ENCODE measurements at regions not wholly inside any gene's neighbourhood (a gene's known extent, or its start where the extent isn't known, plus 50 kb on each side); places are given as distances from the start of the nearest gene placed in this dataset.

DNA sequence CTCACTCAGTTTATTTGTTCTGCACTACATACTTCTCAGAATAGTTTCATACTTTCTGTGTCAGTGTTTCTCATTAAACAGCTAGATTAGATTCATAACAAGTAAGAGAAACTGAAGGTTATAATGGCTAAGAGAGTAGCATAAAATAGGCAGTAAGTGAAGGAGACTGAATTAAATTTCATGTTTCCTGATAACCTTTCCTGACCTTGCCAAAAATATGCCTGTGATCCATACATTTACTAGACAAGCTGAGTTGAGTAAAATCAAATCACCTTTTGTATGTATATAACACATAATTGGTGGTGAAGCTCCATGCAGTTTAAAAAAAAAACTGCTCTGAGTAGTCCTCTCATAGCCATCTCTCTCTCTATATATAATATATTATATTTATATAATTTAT is 545.3 kb upstream of the PCDH20 start:
- TF ChIP-seq, protein P1, sequence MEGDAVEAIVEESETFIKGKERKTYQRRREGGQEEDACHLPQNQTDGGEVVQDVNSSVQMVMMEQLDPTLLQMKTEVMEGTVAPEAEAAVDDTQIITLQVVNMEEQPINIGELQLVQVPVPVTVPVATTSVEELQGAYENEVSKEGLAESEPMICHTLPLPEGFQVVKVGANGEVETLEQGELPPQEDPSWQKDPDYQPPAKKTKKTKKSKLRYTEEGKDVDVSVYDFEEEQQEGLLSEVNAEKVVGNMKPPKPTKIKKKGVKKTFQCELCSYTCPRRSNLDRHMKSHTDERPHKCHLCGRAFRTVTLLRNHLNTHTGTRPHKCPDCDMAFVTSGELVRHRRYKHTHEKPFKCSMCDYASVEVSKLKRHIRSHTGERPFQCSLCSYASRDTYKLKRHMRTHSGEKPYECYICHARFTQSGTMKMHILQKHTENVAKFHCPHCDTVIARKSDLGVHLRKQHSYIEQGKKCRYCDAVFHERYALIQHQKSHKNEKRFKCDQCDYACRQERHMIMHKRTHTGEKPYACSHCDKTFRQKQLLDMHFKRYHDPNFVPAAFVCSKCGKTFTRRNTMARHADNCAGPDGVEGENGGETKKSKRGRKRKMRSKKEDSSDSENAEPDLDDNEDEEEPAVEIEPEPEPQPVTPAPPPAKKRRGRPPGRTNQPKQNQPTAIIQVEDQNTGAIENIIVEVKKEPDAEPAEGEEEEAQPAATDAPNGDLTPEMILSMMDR (IDR thresholded peaks at IDR 0.05), result no peak
- TF ChIP-seq ZFX (IDR thresholded peaks at IDR 0.05; ENCODE audit: borderline replicate concordance), result no peak

Measured in 22Rv1 (cell line).